ENCODE measurements at regions not wholly inside any gene's neighbourhood (a gene's known extent, or its start where the extent isn't known, plus 50 kb on each side); places are given as distances from the start of the nearest gene placed in this dataset.

DNA sequence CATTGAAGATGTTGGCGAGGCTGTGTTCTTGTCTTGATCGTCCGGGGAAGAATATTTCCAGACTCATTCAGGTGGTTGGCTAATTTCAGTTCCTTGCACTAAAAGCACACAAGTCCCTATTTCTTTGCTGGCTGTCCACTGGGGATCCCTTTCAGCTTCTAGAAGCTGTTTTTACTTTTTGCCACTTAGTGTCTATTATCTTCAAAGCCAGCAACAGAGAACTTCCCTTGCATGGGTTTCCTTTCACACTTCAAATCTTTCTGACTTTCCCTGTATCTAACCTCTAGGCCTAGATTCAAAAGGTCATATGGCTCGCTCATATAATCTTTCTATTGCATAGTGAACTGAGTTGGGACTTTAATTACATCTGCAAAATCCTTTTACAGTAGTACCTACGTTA, 215.3 kb upstream of the PCDH9 start:
- TF ChIP-seq, protein P1, sequence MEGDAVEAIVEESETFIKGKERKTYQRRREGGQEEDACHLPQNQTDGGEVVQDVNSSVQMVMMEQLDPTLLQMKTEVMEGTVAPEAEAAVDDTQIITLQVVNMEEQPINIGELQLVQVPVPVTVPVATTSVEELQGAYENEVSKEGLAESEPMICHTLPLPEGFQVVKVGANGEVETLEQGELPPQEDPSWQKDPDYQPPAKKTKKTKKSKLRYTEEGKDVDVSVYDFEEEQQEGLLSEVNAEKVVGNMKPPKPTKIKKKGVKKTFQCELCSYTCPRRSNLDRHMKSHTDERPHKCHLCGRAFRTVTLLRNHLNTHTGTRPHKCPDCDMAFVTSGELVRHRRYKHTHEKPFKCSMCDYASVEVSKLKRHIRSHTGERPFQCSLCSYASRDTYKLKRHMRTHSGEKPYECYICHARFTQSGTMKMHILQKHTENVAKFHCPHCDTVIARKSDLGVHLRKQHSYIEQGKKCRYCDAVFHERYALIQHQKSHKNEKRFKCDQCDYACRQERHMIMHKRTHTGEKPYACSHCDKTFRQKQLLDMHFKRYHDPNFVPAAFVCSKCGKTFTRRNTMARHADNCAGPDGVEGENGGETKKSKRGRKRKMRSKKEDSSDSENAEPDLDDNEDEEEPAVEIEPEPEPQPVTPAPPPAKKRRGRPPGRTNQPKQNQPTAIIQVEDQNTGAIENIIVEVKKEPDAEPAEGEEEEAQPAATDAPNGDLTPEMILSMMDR (IDR thresholded peaks at IDR 0.05) = no peak
- TF ChIP-seq, protein P2, sequence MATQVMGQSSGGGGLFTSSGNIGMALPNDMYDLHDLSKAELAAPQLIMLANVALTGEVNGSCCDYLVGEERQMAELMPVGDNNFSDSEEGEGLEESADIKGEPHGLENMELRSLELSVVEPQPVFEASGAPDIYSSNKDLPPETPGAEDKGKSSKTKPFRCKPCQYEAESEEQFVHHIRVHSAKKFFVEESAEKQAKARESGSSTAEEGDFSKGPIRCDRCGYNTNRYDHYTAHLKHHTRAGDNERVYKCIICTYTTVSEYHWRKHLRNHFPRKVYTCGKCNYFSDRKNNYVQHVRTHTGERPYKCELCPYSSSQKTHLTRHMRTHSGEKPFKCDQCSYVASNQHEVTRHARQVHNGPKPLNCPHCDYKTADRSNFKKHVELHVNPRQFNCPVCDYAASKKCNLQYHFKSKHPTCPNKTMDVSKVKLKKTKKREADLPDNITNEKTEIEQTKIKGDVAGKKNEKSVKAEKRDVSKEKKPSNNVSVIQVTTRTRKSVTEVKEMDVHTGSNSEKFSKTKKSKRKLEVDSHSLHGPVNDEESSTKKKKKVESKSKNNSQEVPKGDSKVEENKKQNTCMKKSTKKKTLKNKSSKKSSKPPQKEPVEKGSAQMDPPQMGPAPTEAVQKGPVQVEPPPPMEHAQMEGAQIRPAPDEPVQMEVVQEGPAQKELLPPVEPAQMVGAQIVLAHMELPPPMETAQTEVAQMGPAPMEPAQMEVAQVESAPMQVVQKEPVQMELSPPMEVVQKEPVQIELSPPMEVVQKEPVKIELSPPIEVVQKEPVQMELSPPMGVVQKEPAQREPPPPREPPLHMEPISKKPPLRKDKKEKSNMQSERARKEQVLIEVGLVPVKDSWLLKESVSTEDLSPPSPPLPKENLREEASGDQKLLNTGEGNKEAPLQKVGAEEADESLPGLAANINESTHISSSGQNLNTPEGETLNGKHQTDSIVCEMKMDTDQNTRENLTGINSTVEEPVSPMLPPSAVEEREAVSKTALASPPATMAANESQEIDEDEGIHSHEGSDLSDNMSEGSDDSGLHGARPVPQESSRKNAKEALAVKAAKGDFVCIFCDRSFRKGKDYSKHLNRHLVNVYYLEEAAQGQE (IDR thresholded peaks at IDR 0.05; ENCODE audit: insufficient read depth in 1 of 2, low read depth in 2 of 2, low read length in 1 of 2) = no peak
- no peak for TF ChIP-seq TCF7L2 (IDR thresholded peaks at IDR 0.05; ENCODE audit: low read depth, low read length)
